ENCODE measurements at regions not wholly inside any gene's neighbourhood (a gene's known extent, or its start where the extent isn't known, plus 50 kb on each side); places are given as distances from the start of the nearest gene placed in this dataset.

GRCh38 chrX:110944311-110944750 lies 148.7 kb upstream of the CHRDL1 start:
- TF ChIP-seq, protein P1, sequence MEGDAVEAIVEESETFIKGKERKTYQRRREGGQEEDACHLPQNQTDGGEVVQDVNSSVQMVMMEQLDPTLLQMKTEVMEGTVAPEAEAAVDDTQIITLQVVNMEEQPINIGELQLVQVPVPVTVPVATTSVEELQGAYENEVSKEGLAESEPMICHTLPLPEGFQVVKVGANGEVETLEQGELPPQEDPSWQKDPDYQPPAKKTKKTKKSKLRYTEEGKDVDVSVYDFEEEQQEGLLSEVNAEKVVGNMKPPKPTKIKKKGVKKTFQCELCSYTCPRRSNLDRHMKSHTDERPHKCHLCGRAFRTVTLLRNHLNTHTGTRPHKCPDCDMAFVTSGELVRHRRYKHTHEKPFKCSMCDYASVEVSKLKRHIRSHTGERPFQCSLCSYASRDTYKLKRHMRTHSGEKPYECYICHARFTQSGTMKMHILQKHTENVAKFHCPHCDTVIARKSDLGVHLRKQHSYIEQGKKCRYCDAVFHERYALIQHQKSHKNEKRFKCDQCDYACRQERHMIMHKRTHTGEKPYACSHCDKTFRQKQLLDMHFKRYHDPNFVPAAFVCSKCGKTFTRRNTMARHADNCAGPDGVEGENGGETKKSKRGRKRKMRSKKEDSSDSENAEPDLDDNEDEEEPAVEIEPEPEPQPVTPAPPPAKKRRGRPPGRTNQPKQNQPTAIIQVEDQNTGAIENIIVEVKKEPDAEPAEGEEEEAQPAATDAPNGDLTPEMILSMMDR (IDR thresholded peaks at IDR 0.05; ENCODE audit: poor library complexity, severe bottlenecking), result no peak
- TF ChIP-seq POLR2AphosphoS5 (IDR thresholded peaks at IDR 0.05), result peak; percentile 75
- TF ChIP-seq SMC3 (conservative IDR thresholded peaks at IDR 0.05; ENCODE audit: poor library complexity), result peak; percentile 32
- peak; percentile 32 for TF ChIP-seq RAD21 (conservative IDR thresholded peaks at IDR 0.05)
- TF ChIP-seq EP300 (conservative IDR thresholded peaks at IDR 0.05; ENCODE audit: poor library complexity, severe bottlenecking), result peak; percentile 37
- TF ChIP-seq TAF1 (IDR thresholded peaks at IDR 0.05; ENCODE audit: low read depth), result peak; percentile 35
- peak; percentile 18 for TF ChIP-seq REST (IDR thresholded peaks at IDR 0.05; ENCODE audit: borderline replicate concordance)

All from neural cell (in vitro differentiated cells).